ENCODE measurements at regions not wholly inside any gene's neighbourhood (a gene's known extent, or its start where the extent isn't known, plus 50 kb on each side); places are given as distances from the start of the nearest gene placed in this dataset.

DNA sequence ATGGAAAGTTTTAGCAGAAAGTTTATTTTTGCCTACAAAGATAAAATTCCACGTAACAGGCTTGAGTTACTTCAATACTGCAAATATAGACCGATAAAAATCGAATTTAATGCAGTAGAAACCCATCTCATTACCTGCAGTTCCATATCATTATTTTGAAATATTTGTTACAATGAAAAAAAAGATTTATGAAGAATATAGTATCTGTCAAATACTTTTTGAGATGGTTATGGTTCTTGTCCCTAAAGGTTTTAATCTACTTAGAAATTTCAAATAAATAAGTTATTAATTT, 273.5 kb downstream of the ADAMTS20 start (continued):
- TF ChIP-seq, protein P1, sequence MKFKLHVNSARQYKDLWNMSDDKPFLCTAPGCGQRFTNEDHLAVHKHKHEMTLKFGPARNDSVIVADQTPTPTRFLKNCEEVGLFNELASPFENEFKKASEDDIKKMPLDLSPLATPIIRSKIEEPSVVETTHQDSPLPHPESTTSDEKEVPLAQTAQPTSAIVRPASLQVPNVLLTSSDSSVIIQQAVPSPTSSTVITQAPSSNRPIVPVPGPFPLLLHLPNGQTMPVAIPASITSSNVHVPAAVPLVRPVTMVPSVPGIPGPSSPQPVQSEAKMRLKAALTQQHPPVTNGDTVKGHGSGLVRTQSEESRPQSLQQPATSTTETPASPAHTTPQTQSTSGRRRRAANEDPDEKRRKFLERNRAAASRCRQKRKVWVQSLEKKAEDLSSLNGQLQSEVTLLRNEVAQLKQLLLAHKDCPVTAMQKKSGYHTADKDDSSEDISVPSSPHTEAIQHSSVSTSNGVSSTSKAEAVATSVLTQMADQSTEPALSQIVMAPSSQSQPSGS (IDR thresholded peaks at IDR 0.05; ENCODE audit: low read length): no peak; the same call in 1 of the 2 replicates
- TF ChIP-seq, protein P2, sequence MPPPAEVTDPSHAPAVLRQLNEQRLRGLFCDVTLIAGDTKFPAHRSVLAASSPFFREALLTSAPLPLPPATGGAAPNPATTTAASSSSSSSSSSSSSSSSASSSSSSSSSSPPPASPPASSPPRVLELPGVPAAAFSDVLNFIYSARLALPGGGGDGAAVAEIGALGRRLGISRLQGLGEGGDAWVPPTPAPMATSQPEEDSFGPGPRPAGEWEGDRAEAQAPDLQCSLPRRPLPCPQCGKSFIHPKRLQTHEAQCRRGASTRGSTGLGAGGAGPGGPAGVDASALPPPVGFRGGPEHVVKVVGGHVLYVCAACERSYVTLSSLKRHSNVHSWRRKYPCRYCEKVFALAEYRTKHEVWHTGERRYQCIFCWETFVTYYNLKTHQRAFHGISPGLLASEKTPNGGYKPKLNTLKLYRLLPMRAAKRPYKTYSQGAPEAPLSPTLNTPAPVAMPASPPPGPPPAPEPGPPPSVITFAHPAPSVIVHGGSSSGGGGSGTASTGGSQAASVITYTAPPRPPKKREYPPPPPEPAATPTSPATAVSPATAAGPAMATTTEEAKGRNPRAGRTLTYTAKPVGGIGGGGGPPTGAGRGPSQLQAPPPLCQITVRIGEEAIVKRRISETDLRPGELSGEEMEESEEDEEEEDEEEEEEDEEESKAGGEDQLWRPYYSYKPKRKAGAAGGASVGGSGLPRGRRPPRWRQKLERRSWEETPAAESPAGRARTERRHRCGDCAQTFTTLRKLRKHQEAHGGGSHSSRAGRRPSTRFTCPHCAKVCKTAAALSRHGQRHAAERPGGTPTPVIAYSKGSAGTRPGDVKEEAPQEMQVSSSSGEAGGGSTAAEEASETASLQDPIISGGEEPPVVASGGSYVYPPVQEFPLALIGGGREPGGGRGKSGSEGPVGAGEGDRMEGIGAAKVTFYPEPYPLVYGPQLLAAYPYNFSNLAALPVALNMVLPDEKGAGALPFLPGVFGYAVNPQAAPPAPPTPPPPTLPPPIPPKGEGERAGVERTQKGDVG (CRISPR knock-in tag; IDR thresholded peaks at IDR 0.05): no peak
- TF ChIP-seq RUNX3 (IDR thresholded peaks at IDR 0.05; ENCODE audit: low read length) (no peak), ZBED1 (IDR thresholded peaks at IDR 0.05; ENCODE audit: borderline replicate concordance) (no peak), DPF2 (IDR thresholded peaks at IDR 0.05) (no peak), ZNF207 (IDR thresholded peaks at IDR 0.05; ENCODE audit: borderline replicate concordance) (no peak), NFYB (IDR thresholded peaks at IDR 0.05; ENCODE audit: insufficient read depth, low read depth, low read length) (no peak), SUPT20H (IDR thresholded peaks at IDR 0.05; ENCODE audit: borderline replicate concordance, control insufficient read depth, low read depth, low read length) (no peak)
- TF ChIP-seq, protein P3, sequence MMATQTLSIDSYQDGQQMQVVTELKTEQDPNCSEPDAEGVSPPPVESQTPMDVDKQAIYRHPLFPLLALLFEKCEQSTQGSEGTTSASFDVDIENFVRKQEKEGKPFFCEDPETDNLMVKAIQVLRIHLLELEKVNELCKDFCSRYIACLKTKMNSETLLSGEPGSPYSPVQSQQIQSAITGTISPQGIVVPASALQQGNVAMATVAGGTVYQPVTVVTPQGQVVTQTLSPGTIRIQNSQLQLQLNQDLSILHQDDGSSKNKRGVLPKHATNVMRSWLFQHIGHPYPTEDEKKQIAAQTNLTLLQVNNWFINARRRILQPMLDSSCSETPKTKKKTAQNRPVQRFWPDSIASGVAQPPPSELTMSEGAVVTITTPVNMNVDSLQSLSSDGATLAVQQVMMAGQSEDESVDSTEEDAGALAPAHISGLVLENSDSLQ (IDR thresholded peaks at IDR 0.05): no peak
- TF ChIP-seq, protein P4, sequence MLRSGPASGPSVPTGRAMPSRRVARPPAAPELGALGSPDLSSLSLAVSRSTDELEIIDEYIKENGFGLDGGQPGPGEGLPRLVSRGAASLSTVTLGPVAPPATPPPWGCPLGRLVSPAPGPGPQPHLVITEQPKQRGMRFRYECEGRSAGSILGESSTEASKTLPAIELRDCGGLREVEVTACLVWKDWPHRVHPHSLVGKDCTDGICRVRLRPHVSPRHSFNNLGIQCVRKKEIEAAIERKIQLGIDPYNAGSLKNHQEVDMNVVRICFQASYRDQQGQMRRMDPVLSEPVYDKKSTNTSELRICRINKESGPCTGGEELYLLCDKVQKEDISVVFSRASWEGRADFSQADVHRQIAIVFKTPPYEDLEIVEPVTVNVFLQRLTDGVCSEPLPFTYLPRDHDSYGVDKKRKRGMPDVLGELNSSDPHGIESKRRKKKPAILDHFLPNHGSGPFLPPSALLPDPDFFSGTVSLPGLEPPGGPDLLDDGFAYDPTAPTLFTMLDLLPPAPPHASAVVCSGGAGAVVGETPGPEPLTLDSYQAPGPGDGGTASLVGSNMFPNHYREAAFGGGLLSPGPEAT (IDR thresholded peaks at IDR 0.05; ENCODE audit: low read depth): peak; percentile 11; the same call in 1 of the 2 replicates

All from GM12878 (cell line).